NCI-H82 treated with DMSO at 0.1 percent for 48 hours (cell line): ENCODE measurements at regions not wholly inside any gene's neighbourhood (a gene's known extent, or its start where the extent isn't known, plus 50 kb on each side); places are given as distances from the start of the nearest gene placed in this dataset.

Experiments
- DNase-seq: peaks from one replicate; lab custom pipeline; 2025; ENCODE audit not compliant: unreplicated experiment; lab: John Stamatoyannopoulos, UW

DNA sequence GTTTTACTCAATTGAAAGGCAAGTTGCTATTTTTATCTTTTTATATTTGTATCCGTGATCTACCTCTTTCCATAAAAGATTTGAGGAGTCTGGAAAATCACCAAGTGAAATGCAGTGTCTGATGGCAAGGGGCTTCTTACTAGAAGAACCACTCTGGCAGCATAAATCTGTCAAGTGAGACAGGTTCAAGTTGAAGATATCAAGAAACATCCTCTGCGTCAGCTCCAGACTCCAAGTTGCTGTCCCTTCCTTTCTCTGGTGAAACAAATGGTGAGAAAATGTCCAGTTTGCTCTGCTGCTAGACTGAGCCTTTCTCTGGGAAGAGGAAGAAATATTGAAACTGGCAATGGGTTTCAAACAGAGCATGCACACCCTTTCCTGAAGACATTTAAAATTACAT is 411.2 kb downstream of the PLPP3 start:
- no peak for DNase-seq

DNA sequence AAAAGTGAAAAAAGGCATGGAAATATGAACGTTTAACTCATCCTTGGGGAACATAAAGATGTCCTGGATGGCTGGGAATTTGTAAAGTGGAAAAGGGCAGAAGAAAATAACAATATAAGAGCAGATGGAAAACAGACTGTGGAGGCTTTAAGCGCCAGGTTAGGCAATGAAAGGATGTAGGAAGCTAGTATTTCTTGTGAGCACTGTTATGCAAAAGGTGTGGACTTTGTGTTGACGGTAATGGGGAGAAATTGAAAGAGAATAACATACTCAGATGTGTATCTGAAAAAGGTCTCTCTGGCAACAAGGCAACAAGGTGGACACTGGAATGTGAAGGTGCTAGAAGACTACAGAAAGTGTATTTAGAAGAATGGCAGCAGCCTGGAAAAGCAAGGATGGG is 411.8 kb downstream of the PLPP3 start:
- DNase-seq: no peak

DNA sequence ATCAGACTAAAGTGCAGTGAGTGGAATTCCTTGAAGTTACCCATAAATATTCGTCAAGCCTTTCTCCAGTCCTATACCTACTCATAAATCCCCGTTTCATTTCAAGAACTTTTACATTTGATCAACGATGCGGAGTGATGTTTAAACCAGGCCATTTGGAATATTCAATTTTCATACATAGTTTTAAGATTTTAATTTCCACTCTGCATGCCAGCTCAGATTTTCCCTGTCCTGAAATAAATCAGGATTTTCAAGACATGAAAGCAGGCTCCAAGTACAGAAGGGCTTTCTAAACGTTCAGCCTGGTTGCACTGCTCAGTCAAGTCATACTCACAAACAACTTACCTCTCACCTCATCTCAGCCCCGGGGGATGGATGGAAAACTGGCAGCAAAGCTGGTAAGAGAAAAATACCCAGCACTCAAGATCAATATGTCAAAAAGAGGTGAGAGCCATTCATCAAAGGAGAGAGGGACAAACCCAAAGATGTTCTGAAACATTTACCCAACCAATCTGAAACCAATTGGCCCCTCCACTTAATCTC is 418.5 kb downstream of the PLPP3 start:
- no peak for DNase-seq

DNA sequence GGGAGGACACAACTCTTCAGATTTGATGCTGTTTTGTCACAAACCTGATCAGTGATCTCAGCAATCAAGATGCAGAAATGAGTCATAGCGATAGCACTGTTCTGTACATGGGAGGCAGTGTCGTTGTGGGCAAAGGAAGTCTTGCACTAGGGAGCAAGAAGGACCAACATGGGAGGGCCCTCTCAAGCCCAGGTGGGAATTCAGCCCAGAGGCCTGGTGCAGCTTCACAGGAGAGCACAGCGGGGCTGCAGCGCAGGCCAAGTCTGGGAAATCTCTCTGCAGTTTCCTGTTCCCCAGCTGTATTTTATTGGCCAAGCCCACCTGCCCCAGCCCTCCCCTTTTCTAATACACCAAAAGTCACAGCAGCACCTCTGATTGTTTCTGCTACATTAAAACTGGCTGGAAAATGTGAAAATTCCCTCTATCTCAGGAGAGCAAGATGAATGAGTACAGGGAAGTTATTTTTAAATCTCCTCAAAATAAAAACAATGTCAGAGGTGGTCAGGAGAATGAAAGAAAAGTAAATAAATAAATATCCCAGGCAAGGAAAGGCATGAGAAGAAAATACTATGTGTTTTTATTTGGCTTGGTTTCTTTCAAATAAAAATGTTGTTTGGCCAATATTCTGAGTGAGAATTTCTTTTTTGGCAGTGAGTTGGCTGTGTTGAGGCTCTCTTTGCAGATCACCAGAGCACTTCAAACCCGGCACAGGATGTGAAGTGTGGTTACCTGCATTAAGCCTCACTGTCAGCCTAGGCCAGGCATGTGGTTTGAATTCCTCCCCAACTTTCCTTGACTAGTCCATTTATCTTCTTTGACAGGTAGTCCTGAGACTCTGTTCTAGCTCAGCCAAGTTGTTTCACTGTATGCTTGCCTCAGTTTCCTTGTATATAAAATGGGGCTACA is 422.1 kb downstream of the PLPP3 start:
- DNase-seq: no peak

DNA sequence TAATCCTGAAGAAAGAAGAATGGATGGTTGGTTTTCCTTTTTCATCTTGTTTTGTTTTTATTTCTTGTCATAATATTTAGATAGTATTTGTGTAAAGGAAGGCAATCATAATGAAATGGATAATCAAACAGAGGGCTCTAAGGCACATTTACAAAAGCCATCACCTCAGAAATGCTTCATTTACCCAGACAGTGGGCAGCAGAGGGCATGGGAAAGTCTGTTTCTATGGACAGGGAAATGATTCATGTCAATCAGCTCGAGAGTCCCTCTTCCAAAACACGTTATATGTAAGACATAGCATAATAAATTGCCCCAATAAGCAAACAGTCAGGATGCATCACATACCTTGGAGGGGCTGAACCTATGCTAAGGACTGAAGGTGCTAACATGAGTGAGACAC is 426.1 kb downstream of the PLPP3 start:
- no peak for DNase-seq

DNA sequence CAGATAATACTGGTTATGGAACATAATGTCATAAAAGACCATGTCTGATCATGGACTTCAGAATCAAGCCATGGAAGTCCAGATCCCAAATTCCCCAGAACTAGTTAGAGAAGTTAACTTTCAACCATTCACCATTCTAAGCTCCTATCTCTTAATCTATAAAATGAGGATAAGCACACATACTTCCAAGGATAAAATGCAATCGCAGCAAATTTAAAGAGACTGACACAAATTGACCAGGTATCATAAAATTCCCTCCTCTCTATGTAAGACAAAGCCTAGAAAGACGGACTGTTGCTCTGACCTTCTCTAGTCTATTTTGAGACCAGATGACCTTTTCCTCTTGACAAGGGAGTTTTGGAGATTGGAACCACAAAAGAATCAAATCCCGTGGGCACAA is 426.7 kb downstream of the PLPP3 start:
- DNase-seq: no peak

DNA sequence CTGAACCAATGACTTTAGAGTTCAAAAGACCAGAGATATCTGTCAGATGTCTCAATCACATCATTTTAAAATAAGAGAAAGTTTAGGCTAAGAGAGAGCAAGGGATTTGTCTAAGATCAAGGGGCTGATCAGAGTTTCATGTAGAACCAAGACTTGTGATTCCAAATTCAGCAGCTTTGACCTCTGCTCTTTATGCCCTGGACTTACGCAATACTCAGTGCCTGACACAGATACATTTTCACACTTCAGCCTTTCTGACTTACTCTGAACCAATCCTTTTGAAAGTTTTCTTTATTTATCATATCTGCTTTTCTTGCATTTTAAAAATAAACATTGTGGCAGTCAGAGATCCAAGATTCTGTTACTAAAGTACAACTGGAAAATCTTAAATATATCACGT is 428.0 kb downstream of the PLPP3 start:
- DNase-seq: no peak

DNA sequence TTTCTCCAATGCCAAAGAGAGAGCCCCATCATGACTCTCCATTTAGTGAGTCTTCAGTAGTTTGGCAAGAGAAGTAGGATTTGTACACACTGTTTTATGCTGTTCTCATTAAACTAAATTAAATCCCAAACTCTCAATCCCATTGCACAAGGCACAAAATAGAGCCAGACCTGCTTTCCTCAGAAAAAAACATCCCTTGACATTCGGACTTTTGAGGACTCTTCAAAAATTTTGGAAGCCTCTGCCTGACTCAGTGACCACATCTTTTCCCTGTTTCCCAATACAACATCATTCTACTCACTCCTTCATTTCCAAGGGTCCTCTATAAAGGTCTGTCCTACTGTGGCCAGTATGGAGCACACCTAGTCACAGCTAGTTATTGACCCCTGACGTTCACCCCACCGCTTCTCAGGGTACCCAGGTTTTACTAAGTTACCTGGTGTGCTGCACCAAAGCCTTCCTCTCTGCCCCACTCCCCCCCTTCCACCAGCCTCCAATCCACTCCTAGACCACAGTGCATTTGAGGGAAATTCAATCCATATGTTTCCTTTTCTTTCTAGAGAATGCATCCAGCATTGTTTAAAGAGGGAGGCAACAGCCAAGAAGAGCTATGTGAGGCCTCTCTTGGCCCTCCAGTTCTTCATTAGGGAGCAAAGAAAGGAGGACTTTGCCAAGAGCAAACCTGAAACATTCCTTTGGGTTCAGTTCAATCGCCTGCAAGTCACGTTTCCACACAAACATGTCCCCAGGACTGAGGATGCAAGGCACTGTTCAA is 428.7 kb downstream of the PLPP3 start:
- DNase-seq: no peak

DNA sequence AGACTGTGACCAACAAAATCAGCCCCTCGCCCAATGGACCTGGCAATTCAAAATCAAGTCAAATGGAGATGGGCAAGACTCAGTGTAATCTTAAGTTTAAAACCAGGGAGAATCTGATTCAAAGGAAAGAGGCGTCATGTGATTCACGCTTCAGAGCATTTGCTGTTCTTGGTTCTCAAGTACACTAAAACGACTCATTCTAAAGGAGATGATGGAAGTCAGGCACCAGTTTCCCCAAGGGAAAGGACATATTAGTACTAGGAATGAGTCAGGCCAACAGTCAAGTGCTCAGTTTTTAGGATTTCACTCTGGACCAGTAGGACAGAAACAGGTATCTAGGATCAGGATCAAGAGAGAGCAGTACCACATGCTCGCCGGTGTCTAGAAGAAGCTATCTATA is 429.6 kb downstream of the PLPP3 start:
- no peak for DNase-seq

DNA sequence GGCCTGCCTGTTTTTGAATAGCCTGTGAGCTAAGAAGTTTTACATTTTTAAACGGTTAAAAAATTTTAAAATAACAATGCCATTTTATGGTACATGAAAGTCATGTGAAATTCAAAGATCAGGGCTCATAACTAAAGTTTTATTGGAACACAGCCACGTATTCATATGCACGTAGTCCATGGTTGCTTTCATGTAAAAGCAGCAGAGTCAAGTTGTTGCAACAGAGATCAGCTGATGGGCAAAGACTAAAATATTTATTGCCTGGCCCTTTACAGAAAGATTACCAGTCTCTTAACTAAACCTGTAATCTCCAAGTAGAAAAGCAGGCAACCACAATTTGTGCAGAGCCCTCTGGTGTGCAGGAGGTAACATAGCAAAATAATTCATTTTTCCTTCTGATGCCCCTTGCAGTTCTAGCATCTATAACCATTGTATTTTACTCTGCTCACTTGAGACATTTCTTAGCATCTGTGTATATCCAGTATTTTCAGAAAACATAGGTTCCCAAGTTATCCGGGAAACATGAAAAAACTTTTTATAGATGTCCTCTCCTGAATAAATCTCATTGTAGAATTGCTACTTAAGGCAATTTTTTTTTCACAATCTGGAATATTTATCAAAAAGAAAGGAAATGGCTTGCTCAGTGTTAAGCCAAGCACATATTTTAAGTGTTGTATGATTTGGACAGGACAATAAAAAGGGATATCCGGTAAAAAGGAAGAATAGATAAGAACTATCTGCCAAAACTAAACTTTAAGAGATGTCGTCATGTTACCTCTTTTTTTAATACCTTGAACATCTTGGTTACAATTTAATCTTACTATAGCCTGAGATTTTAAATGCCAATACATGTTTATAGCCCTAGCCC is 430.8 kb downstream of the PLPP3 start:
- DNase-seq: no peak

DNA sequence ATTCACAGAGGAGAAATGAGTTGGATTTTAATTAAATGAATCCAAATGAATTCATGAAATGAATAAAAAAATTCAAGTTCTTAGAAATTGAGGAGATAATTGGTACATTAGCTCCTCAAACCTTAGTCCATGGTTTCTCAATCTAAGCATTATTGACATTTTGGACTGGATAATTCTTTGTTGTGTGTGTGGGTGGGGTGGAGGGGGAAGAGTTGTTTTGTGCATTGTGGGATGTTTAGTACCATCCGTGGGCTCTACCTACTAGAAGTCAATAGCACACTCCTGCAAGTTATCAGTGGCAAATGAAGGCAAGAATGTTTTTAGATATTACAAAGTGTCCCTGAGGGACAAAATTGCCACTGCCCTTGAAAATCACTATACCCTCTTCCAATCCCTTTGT is 431.9 kb downstream of the PLPP3 start:
- no peak for DNase-seq

DNA sequence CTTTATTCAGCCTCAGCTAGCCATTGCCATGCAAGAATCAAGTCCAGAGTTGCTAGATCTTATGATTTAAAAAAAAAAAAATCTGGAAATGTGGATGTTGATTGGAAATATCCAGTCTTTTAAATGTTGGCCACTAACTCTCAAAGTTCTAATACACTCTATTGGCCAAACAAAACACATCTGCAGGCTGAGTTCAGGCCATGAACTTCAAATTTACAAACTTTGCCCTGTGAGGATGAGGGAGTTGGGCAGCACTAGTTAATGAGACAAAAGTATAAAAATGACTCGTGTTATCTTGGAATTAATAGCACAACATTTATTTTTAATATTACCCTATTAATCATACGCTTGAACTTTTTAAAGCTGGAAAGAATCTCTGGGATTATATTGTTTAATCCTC is 432.3 kb downstream of the PLPP3 start:
- no peak for DNase-seq

DNA sequence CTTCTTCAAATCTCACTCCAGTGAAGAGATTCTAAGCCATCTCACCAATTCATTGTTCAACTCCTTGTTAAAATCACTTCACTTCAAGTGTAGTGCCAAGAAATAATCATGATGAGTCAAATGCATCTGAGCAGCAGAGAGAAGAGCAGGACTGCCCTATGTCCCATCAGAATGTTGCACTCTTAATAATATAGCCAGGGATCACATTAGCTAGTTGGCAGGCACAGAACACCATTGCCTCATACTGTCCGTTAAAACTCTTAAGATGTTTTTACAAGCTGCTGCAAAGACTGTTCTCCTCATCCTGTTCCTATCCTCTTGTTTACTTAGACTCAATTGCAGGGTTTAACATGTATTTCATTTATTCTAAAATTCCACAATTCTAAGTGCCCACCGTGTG is 432.9 kb downstream of the PLPP3 start:
- DNase-seq: no peak

DNA sequence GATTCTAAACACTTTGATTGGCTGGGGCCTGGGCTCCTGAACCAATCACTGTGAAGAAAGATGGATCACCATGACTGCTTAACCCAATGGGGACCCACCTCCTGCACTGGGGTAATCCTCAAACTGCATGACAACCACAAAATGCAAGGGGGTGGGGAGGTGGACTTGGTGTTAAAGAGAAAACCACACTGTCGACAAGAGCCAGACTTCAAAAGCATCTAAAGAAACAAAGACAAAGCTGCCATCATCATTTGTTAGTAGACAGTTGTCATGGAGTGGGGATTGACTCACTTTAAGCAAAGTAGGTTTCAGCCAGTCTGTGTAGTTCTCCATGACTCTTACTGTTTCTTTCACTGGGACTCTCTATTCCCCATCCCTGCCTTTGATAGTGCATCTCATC is 433.8 kb downstream of the PLPP3 start:
- no peak for DNase-seq

DNA sequence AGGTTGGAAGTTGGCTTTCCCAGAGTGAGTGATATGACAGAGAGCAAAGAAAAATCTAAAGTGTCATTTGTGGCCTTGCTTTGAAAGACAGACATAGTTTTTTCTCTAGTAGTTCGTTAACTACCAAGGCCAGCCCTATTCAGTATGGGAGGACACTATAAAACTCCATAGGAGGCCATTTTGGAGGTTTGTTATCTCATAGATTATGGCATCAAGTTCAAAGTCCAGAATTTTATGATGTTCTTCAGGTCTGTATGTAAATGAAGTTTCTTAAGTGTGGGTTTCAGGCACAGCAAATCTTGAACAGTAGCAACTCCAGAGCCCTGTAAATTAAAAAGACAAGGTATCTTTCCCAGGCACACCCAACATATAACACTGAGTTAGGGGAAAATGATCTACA is 437.1 kb downstream of the PLPP3 start:
- no peak for DNase-seq

DNA sequence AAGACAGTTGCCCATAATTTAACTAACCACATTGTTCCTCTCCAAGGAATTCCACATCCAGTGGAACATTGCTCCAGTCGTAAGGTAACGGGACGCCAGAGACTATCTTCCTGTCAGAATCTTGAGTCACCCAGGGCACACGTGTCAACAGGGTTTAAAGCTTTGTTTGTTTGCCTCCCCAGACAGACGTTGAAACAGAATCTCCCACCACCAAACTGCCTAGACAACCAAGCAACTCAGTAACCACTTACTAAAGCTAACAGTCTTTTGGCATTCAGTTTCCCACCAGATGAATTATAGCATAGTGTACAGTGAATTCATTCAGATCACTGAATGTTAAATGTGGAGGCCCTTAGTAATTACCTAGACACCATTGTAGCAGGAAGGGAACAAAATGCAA is 439.5 kb downstream of the PLPP3 start:
- no peak for DNase-seq

DNA sequence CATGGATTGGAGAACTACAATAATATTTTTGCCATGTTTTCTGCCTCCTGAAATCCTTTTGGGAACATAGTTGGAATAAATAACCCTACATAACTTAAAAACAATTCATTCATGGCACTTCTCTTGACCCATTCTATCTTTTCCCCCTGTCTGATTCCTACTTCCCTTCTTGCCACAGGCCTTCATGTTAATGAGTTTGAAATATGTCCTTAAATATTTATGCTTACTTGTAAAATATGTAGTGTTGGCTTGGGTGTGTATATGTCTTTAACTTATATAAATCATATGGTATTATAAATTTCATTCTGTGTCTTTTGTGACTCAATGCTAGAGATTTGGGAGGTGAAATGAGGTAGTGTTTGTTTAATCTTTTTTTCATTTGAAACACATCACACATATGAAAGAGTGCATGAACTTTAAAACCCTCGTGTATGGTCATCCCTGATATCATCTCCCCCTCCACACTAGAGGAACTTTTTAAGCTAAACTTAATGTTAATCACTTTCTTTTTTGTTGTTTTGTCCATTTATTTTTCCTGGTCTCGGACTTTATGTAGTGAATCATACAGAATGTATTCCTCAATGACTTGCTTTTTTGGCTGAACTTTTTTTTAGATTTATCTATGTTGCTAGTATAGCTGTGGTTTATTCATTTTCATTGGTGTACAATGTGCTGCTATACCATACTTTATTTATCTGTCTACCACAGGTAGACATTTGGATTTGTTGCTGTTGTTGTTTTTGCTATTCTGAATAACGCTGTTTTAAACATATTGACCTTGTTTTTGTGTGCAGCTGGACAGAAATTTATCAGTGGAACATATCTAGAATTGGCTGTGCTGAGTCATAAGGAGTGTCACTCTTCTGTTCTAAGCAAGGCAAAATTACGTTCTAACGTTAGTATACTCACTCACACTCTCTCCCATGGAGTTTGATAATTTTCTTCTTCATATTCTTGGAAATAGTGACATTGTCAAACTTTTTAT is 441.6 kb downstream of the PLPP3 start:
- no peak for DNase-seq

DNA sequence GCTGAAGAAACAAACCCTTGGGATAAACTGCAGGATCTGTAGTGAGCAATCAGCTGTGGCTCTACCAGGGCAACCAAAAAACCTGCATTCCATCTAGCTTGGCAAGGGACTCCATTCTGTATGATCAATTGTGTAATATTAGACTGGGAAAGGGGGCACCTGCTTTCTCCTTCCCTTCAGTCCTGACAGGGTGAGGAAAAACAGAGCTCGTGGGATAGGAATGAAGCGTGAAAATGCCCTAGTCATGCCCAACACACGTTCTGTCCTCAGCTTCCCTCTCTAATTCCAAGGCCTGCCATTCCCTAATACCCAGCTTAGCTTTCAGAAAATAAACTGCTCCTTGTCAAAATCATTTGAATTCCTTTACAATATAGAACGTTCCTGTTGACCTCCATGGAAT is 442.3 kb downstream of the PLPP3 start:
- DNase-seq: no peak

DNA sequence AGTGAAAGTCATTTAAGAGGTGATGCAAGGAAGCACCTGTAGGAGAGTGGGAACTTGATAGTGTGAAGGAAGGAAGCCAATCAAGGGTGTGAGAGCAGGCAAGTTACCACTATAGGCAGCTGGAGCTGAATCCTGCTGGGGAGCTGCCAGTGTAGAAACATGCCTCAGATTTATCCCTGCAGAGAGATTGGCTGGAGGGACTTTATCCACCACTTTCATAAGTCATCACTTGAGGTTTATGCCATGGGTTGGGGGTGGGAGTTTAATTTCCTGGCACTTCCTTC is 443.6 kb downstream of the PLPP3 start:
- no peak for DNase-seq
